ENCODE measurements at regions not wholly inside any gene's neighbourhood (a gene's known extent, or its start where the extent isn't known, plus 50 kb on each side); places are given as distances from the start of the nearest gene placed in this dataset.

DNA sequence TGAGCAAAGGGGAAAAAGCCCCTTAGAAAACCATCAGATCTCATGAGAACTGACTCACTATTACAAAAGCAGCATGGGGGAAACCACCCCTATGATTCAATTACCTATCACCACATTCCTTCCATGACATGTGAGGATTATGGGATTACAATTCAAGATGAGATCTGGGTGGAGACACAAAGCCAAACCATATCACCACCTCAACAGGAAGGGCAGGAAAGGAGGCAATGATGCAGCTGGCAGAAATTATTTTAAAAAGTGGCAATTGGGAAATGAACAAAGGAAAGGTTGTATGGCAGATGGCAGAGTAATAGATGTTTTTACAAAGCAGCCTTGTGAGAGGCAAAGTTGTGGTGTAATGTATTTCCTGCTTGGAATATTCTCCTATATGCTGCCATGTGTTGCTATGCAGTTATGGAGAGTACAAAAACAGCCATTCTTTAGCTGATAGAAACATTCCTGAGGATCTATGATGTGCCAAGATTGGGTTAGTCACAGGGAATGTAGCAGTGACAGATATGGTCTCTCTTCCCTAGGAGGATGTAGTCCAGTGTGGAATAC, 138.8 kb downstream of the SMC2 start:
- TF ChIP-seq, protein P1, sequence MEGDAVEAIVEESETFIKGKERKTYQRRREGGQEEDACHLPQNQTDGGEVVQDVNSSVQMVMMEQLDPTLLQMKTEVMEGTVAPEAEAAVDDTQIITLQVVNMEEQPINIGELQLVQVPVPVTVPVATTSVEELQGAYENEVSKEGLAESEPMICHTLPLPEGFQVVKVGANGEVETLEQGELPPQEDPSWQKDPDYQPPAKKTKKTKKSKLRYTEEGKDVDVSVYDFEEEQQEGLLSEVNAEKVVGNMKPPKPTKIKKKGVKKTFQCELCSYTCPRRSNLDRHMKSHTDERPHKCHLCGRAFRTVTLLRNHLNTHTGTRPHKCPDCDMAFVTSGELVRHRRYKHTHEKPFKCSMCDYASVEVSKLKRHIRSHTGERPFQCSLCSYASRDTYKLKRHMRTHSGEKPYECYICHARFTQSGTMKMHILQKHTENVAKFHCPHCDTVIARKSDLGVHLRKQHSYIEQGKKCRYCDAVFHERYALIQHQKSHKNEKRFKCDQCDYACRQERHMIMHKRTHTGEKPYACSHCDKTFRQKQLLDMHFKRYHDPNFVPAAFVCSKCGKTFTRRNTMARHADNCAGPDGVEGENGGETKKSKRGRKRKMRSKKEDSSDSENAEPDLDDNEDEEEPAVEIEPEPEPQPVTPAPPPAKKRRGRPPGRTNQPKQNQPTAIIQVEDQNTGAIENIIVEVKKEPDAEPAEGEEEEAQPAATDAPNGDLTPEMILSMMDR (IDR thresholded peaks at IDR 0.05), result no peak
- no peak for TF ChIP-seq POLR2A (IDR thresholded peaks at IDR 0.05)
- no peak for TF ChIP-seq EP300 (IDR thresholded peaks at IDR 0.05)
